Mammary epithelial cell (primary cell): ENCODE measurements at regions not wholly inside any gene's neighbourhood (a gene's known extent, or its start where the extent isn't known, plus 50 kb on each side); places are given as distances from the start of the nearest gene placed in this dataset.

ENCODE experiments used
- EZH2 ChIP-seq: IDR thresholded peaks from 2 replicates; pipeline ENCODE4 v1.6.1; 2012; ENCODE audit warnings: low read length, inconsistent platforms, borderline replicate concordance
- TF ChIP-seq, protein P1 (sequence below), 2 donors: IDR thresholded peaks in 1 of 2; conservative IDR thresholded peaks in 1 of 2; 2 replicates each; pipeline ENCODE4 v1.5.1; 2011 to 2012; ENCODE audit warnings: inconsistent platforms in 2 of 2, low read length in 2 of 2, mild to moderate bottlenecking in 2 of 2, control low read depth in 1 of 2, low read depth in 1 of 2; ENCODE audit not compliant: insufficient read depth in 1 of 2; ENCODE audit errors: extremely low read depth in 1 of 2

DNA sequence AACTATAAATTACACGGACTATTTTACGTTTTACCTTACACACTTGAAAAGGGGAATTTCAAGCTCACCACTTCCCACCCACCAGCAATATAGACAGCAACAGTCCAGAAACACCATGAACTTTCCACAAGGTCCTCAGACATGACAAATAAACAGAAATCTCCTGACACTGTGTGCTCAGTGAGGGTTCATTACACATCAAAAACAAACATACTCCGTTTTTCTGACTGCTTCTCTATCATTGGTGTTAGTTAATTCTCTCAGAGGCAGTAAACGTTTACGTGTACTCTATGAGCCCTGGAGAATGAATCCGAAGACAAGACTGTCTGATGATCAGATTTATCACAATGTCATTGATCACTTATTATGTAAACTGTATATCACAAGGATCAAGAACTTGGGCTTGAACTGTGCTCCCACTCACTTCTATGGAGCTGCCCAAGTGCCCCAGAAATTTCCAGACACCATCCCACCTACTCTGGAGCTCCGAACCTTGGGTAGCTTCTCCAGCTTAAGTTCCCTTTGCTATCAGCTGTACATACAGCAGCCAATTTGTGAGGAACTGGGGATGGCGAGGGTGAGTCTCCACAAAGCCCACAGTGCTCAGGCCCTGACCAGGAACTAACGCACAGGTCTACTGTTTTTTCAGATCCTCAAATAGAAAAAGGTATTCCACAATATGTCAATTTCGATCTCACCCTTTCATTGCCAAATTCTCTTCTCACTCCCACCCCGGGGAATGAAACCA lies 86.0 kb downstream of the ALDH8A1 start:
- TF ChIP-seq, protein P1, sequence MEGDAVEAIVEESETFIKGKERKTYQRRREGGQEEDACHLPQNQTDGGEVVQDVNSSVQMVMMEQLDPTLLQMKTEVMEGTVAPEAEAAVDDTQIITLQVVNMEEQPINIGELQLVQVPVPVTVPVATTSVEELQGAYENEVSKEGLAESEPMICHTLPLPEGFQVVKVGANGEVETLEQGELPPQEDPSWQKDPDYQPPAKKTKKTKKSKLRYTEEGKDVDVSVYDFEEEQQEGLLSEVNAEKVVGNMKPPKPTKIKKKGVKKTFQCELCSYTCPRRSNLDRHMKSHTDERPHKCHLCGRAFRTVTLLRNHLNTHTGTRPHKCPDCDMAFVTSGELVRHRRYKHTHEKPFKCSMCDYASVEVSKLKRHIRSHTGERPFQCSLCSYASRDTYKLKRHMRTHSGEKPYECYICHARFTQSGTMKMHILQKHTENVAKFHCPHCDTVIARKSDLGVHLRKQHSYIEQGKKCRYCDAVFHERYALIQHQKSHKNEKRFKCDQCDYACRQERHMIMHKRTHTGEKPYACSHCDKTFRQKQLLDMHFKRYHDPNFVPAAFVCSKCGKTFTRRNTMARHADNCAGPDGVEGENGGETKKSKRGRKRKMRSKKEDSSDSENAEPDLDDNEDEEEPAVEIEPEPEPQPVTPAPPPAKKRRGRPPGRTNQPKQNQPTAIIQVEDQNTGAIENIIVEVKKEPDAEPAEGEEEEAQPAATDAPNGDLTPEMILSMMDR (conservative IDR thresholded peaks at IDR 0.05 in 1 of 2, IDR thresholded peaks at IDR 0.05 in 1 of 2; ENCODE audit: extremely low read depth in 1 of 2, insufficient read depth in 1 of 2, low read depth in 1 of 2, low read length in 2 of 2): no peak
- no peak for TF ChIP-seq EZH2
